ENCODE measurements at regions not wholly inside any gene's neighbourhood (a gene's known extent, or its start where the extent isn't known, plus 50 kb on each side); places are given as distances from the start of the nearest gene placed in this dataset.

GRCh38 chr3:74787011-74787410 is 172.6 kb upstream of the CNTN3 start:
- no peak overlapping the region for H3K27ac ChIP-seq
- TF ChIP-seq CTCF (conservative IDR thresholded peaks at IDR 0.05), result no peak

- no peak overlapping the region for H3K27ac ChIP-seq
- no peak for TF ChIP-seq CTCF (conservative IDR thresholded peaks at IDR 0.05)
Observed at GRCh38 chr3:74771401-74771800, 156.9 kb upstream of the CNTN3 start.

GRCh38 chr3:74768010-74768409 is 153.6 kb upstream of the CNTN3 start:
- no peak overlapping the region for H3K27ac ChIP-seq
- no peak for TF ChIP-seq CTCF (conservative IDR thresholded peaks at IDR 0.05)

- no peak overlapping the region for H3K27ac ChIP-seq
- TF ChIP-seq CTCF (conservative IDR thresholded peaks at IDR 0.05), result no peak
Observed at GRCh38 chr3:74766405-74766804, 151.9 kb upstream of the CNTN3 start.

GRCh38 chr3:74763830-74764229 is 149.4 kb upstream of the CNTN3 start:
- no peak for TF ChIP-seq CTCF (conservative IDR thresholded peaks at IDR 0.05)

GRCh38 chr3:74756674-74757073 is 142.2 kb upstream of the CNTN3 start:
- no peak overlapping the region for H3K27ac ChIP-seq
- no peak for TF ChIP-seq CTCF (conservative IDR thresholded peaks at IDR 0.05)

More at GRCh38 chr3:74763830-74764229, 149.4 kb upstream of the CNTN3 start:
- H3K27ac ChIP-seq, result no peak overlapping the region

- no peak for TF ChIP-seq CTCF (conservative IDR thresholded peaks at IDR 0.05)
- H3K27ac ChIP-seq, result no peak overlapping the region
Observed at GRCh38 chr3:74752290-74752689, 137.8 kb upstream of the CNTN3 start.

- no peak overlapping the region for H3K27ac ChIP-seq
- TF ChIP-seq CTCF (conservative IDR thresholded peaks at IDR 0.05), result no peak
Observed at GRCh38 chr3:74751775-74752174, 137.3 kb upstream of the CNTN3 start.
